H1 (cell line): ENCODE measurements at regions not wholly inside any gene's neighbourhood (a gene's known extent, or its start where the extent isn't known, plus 50 kb on each side); places are given as distances from the start of the nearest gene placed in this dataset.

Source experiments
- RAD21 ChIP-seq, 2 experiments: IDR thresholded peaks in 1 of 2; conservative IDR thresholded peaks in 1 of 2; 2 replicates each; pipeline ENCODE4 v1.6.1; 2011; ENCODE audit warnings: low read depth in 2 of 2, low read length in 2 of 2, improper control_type of control experiment in 1 of 2, inconsistent platforms in 1 of 2, mild to moderate bottlenecking in 1 of 2, moderate library complexity in 1 of 2

DNA sequence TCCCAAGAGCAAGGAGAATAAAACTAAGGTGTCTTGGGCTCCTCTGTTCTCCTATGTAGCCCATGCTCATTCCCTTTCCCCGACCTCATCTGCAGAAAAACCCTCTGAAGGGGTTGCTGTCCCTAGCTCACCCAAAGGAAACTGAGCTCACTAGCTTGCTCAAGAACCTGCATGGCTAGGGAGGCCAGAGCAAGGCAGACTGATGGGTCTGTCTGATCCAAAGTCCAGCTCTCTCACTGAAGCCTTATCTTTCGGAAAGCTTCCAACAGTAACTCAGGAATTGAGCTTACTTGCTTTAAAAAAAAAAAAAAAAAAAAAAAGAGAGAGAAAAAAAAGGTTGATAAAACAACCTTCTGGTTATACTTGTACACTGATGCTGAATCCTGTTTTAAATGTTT is 141.4 kb upstream of the TOPAZ1 start (continued):
- no peak for TF ChIP-seq RAD21 (IDR thresholded peaks at IDR 0.05 in 1 of 2, conservative IDR thresholded peaks at IDR 0.05 in 1 of 2; ENCODE audit: low read depth in 2 of 2, low read length in 2 of 2)
- TF ChIP-seq, all 59 proteins: peak for 0
